Epithelial cell of esophagus (primary cell): ENCODE measurements at regions not wholly inside any gene's neighbourhood (a gene's known extent, or its start where the extent isn't known, plus 50 kb on each side); places are given as distances from the start of the nearest gene placed in this dataset.
"Not testable (repeated sequence)": the region's sequence is repeated elsewhere in the genome, so short reads cannot be mapped to it uniquely, and the experiment has no call there.

Source experiments
- DNase-seq: peaks from one replicate; pipeline ENCODE4 v3.0.0; 2010; ENCODE audit warnings: low read depth
- H3K4me3 ChIP-seq: 2 replicates; pipeline ENCODE4 v1.5.1; 2011; ENCODE audit warnings: mild to moderate bottlenecking, low read length, control low read depth
- CTCF ChIP-seq: IDR thresholded peaks from 2 replicates; pipeline ENCODE4 v1.5.1; 2011; ENCODE audit warnings: low read depth, mild to moderate bottlenecking, low read length, control low read depth, inconsistent platforms; ENCODE audit not compliant: insufficient read depth; ENCODE audit errors: missing control alignments

DNA sequence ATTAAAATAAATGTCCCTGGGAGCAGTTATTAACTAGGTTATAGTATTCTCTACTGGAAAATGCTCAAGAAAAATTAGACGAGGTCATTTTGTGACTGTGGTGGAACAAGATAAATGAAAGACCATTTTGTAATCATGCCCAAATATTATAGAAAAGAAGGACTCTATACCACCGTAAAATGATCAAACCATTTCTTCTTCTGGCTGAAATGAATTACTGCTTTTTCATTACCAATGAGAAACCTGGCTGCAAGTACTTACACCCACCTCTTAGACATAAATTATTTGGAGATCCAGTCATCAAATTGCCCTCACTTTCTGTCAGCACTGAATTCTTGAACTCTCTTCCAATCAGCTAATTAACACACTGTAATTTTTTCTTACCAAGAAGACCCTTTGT, 74.2 kb upstream of the FSIP2 start:
- DNase-seq = no peak
- H3K4me3 ChIP-seq = no peak overlapping the region
- TF ChIP-seq CTCF = no peak

GRCh38 chr2:185665251-185665814, 73.3 kb upstream of the FSIP2 start:
- no peak for DNase-seq

GRCh38 chr2:185667452-185667851, 71.2 kb upstream of the FSIP2 start:
- no peak overlapping the region for H3K4me3 ChIP-seq
- TF ChIP-seq CTCF = no peak
- no peak for DNase-seq

More at GRCh38 chr2:185665251-185665814, 73.3 kb upstream of the FSIP2 start:
- TF ChIP-seq CTCF = no peak
- no peak overlapping the region for H3K4me3 ChIP-seq

GRCh38 chr2:185668710-185669109, 69.9 kb upstream of the FSIP2 start:
- DNase-seq = no peak
- no peak overlapping the region for H3K4me3 ChIP-seq
- no peak for TF ChIP-seq CTCF

DNA sequence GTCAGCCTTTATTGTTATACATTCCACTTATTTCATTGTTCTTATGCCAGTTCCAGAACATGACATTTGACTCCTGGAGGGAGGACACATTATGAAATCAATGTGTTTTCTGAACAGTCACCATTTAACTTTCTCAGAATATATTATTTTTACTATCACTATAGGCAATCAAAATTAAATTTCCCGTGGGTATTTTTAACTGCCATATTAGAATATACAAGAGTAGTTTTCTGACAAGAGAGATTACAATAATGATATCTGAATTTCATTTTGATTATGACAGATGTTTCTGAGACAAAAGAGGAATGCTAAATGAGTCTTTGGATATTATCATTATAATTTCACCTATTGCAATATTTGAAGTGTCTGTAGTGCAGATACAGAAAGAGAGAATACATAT, 64.4 kb upstream of the FSIP2 start:
- TF ChIP-seq CTCF = no peak
- H3K4me3 ChIP-seq = no peak overlapping the region
- no peak for DNase-seq

GRCh38 chr2:185676316-185676715, 62.3 kb upstream of the FSIP2 start:
- peak; percentile 69 for DNase-seq
- no peak for TF ChIP-seq CTCF

DNA sequence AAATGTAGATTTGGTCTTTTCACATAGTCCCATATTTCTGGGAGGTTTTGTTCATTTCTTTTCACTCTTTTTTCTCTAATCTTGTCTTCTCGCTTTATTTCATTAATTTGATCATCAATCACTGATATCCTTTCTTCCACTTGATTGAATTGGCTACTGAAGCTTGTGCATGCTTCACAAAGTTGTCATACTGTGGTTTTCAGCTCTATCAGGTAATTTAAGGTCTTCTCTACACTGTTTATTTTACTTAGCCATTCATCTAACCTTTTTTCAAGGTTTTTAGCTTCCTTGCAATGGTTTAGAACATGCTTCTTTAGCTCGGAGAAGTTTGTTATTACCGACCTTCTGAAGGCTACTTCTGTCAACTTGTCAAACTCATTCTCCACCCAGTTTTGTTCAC, 51.6 kb upstream of the FSIP2 start:
- H3K4me3 ChIP-seq, DNase-seq: not testable (repeated sequence)

More at GRCh38 chr2:185676316-185676715, 62.3 kb upstream of the FSIP2 start:
- no peak overlapping the region for H3K4me3 ChIP-seq
